ENCODE measurements at regions not wholly inside any gene's neighbourhood (a gene's known extent, or its start where the extent isn't known, plus 50 kb on each side); places are given as distances from the start of the nearest gene placed in this dataset.

DNA sequence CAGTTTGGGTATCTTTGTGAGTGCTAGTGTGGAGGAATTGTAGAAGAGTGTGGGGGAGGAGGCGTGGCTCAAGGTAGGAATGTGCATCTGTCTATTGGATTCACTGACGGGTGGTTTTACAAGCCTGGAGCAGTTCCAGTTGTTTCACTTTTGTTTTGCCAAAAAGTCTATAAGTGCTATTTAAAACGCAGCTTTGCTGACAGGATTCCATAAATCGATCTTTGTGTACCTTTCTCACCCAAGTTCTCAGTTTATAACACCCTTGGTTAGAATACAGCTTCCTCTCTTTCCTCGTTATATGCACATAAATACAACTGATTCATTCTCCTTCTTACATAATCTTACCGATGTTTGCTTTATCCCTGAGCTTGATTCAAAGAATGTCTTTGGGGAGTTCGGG is 123.2 kb upstream of the UBE2E2 start:
- no peak for DNase-seq

DNA sequence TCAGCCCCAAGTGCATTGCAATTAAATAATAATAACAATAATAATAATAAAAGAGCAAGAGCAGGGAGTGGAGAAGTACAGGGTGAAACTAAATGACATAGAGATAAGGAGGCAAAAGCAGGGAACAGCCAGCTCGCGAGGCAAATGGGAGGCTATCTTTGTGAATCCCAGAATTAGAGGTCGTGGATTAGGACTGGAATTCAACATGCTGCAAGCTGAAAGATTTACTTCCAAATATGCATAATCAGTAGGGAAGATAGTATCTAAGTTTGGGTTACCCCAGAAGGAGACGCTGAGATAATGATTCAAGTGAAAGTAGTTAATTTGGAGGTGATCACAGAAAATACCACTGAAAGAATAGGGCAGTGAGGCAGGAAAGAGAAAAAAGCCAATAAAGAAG is 119.4 kb upstream of the UBE2E2 start:
- no peak for DNase-seq

DNA sequence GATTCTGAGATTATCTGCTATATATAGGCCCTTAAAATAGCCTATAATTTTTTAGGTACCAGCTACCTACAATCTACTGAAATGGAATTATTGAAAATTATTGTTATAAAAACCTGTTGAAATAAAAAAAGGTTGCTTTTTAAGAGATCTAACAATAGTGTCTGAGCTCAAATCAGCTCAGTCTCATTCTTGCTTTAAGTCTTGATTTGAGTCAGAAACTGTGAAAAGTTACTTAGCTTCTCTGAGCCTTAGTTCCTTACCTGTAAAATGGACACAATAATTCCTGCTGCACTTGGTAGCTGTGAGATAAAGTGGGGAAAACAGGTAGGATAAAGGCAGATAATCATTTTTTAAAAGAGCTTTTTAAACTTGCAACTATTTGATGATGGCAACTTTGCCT is 118.8 kb upstream of the UBE2E2 start:
- no peak for DNase-seq

DNA sequence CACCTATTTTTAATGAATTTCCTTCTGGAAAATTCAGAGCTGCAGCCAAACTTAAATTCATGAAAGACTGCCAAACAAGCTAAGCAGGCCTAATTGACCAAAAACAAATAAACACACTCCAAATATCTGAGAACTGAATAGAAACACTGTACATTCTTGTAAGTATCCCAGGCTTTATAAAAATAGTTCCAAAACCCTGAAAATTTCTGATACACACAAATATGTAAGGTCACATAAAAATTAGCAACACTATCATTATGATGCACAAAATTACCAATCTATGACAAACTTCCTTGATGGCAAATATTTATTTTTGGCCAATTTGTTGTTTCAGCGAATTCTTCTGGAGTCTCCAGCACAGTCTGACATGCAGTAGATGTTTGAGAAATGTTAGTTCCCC is 117.9 kb upstream of the UBE2E2 start:
- no peak for DNase-seq

DNA sequence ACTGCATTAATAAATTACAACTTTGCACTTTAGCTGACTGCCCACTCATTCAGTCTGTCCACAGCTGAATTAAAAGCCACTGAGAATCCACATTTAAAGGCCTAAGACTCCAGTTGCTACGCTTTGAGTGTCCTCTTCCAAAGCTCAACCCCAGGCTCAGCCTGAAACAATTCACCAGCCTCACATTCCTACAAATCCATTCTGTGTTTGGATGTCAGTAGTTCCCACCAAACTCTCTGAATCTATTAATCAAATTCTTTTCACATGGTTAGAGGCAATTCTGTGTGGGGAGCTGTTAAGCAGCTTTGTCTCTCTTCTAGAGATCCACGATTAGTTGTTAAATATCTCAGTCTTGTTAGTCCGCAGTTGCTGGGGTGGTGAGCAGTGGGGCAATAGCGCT is 116.8 kb upstream of the UBE2E2 start:
- no peak for DNase-seq

DNA sequence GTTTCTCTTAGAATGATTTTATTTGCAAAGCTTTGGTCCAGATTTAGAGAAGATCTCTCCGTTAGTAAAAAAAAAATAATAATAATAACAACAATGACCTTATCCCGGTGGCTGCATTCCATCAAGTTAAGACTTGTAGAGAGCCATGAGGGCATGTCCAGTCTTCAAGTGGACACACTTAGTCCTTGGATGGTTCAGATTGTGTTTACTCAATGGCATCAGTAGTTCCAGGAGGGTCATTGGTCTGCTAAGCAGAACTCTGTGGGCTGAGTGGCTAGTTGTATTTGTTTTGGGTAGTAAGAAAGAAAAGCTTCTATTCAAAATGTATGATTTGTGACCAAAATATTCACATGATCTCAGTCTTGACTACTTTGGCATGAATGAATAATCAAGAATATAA is 116.3 kb upstream of the UBE2E2 start:
- no peak for DNase-seq

DNA sequence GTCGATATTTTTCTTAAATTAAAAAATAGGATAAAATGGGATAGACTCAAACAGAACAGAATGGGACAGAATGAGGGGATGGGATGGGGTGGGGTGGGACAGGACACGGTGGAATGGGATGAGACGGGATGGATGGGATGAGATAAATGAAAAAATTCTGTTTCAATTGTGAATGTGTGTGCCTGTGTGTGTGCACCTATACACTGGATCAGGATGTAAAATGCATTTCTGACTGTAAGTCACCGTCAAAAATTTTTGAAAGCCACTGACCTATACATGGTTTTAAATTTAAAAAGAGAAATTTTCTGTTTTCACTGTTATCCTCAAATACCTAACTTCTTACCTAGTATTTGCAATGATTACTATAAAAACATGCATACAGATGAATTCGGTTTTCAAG is 108.7 kb upstream of the UBE2E2 start:
- DNase-seq = no peak

DNA sequence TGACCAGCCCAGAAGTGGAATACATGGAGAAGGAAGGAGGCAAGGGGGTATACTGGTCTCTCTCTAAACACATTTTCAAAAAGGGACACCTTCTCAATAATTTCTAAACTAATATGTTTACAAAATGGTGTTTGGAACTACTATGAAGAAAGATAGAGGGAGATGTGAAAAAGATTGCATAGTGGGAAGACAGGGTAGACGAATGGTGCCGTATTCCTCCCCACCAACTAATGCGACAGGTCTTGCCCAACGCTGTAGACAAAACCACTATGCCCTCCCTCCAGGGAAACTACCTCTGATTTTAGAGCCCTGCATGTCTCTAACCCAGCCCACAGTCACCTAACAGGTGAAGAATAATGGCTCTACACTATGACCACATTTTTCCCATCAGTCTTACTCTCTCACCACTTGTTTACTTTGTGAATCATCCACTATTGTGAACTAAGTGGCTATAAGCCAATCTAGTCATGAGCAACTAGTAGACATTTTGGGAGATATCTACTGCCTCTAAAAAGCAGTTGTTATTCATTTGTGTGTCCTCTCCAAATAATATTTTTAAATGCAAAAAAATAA is 108.2 kb upstream of the UBE2E2 start:
- DNase-seq = no peak

DNA sequence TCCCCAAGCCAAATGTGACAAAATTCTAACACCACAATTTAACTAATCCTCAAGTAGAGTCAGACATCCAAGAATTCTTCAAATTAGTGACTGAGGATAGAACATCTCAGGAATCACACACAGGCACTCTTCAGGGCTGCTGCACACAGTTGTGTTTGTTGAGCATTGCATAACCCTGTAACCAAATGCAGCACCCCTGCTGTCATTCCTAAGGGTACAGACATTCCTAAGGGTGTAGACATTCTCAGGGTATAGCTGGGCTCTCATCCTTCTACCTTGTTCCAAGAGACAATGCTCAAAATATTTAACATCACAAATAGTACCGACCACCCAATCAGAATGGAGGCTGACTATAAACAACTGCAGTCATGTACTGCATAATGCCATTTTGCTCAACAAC is 107.1 kb upstream of the UBE2E2 start:
- DNase-seq = no peak

DNA sequence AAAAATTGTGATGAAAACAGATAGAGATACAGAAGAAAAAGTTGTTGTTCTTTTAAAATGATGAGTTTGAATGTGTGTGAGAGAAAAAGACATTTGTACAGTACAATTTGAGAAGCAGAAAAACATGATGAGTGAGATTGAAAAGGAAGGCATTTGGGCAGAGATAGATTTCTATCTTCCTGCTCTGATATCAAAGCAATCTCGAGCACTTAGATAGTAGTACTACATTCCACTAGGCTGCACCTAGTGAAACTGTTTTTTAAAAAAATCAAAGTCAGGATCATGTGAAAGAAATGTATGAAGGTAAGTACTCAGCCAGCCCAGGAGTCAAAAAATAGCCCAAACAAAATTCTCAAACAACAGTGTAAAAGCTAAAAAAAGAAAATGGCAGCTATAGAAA is 104.1 kb upstream of the UBE2E2 start:
- no peak for DNase-seq

DNA sequence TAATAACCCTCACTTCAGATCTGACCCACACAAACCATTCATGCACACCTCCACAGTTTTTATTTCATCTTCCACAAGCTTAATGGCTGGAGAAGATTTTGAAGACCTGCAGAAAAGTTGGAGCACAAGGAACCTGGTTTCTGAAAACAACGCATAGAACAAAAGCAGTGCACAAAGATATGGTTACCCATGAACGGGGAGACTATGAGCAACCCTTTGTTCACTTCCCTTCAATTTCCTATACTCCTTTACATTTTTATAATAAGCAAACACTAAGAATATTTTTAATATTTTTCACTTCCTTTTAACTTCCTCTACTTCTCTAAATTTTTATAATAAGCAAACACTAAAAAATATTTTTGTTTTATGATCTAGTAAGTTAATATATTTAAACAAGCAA is 103.5 kb upstream of the UBE2E2 start:
- no peak for DNase-seq

DNA sequence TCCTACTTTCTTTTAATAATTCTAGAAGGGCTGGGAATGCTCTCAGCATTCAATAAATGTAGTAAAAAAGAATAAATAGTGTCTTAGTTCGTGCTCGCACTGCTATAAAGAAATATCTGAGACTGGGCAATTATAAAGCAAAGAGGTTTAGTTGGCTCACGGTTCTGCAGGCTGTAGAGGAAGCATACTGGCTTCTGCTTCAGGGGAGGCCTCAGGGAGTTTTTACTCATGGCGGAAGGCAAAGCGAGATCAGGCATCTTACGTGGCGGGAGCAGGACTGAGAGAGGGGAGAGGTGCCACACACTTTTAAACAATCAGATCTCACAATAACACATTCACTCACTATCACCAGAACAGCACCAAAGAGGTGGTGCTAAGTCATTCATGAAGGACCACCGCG is 103.0 kb upstream of the UBE2E2 start:
- no peak for DNase-seq

DNA sequence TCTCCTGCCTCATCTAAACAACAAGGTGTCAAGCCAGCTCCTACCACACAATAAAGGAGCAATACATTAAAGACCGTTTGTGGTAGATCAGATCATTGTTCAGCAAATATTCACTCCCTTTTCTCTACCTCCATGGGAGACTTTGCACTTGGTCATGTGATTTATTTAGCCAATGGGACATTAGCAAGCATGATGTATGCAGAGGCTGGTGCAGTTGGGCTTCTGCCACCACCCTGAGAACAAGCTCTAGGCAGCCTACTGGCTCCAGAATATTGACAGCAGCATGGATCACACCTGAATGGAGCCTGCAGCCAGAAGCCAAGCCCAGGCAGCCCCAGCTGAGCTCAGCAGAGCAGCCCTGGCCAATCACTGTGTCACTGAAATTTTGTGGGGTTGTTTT is 99.4 kb upstream of the UBE2E2 start:
- DNase-seq = no peak

DNA sequence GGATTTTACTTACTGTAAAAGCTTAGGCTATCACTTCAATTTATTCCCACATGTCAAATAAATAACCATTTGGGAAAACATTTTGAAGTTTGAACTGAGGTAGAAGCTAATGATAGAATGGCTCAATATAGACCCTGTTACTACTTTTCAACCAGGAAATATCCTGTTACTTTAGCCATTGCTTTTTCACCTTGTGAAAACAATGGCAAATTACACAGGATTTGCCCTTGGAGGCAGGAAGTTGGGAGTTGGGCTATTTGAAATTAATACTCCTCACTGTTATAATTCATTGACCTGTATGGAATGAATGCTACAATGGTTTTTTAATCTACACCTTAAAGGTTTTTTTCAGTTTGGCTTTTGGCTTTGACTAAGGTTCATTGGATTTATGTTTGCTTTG is 98.1 kb upstream of the UBE2E2 start:
- no peak for DNase-seq

DNA sequence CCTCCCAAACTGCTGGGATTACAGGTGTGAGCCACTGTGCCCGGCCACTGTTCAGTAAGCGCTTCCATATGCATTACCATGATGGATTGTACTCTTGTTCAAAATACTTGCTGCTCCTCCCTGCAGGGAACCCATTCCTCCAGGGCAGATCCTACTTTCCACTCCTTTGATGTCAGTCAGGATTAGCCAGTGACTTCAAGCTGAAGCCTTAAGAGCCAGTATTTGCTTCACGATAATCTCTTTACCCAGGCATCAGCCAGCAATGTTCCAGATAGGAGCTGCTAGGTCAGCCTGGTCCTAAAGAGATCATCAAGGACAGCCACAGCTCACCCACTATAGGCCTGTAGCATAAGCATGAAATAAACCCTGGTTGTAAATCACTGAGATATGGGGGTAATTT is 96.5 kb upstream of the UBE2E2 start:
- DNase-seq = no peak

DNA sequence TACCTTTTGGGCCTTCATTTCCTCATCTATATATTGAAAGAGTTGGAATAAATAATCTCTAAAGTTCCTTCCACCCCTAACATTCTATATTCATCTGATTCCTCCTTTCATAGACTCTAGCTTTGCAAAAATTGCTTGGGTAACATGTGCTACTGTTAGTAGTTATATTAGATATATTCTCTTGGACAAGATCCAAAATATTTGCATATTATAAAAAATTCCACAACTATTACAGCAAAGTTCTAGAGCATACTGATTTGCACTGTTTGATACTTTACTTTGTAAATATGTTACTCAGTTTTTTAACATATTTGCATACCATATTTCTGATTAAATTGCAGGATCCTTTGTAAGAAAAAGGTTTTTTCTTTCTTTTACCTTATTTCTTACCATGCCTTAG is 95.9 kb upstream of the UBE2E2 start:
- no peak for DNase-seq

DNA sequence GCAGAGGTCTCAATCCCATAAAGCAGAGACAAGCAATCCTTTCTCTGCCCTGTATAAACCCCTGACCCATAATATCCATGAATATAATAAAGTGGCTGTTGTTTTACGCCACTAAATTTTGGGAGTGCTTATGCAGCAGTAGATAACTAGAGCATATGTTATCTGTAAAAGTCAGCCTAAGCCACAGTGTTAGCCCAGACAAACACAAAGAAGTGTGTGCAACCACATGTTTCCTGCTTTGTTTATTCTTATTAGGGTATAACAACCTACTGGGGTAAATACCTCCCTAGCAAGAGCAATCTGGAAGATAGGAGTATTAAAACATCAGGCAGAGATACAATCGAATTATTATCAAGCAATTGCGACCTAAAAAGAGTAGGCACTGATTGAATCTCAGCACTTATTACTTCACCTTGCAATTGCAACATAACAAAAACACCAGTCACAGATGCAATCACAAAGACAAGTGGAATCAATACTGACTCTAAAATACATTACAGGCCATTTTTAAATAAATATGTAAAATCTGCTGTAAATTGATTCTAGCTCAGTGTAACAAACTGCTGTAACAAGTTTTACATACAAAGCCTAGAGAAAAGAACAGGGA is 94.6 kb upstream of the UBE2E2 start:
- no peak for DNase-seq

DNA sequence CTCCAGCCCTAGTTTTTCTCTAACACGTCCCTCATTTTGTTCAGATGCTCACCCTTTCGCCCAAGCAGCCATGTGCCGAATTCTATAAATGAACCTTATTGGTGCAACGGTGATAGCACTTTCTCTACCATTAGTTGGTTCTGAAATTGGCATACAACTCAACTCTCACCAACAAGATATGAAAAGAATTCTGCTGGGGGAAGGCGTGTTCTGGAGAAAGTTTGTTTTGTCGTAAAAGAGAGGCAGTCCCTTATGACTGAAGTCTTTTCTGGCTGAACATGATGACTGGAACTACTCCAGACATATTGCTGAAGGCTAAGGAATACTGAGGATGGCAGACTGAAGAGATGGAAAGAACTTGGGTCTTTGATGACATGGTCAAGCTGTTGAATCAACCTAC is 91.8 kb upstream of the UBE2E2 start:
- no peak for DNase-seq

DNA sequence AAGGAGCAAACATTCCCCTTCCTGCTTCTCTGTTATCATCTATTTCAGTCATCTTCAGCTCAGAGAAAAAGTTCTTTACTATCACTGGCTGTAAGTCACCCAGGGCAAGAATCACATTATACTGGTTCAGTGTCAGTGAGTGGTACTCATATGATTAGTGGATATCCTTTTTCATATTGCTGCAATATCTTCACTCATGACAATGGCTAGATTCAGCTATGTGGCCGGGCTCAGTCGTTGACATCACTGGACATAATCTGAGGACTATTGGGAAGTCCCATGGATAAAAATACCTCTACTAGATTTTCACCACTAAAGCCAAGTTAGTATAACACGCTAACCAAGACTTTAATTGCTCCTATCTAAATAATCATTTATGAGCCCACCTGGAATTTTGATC is 91.3 kb upstream of the UBE2E2 start:
- DNase-seq = no peak

DNA sequence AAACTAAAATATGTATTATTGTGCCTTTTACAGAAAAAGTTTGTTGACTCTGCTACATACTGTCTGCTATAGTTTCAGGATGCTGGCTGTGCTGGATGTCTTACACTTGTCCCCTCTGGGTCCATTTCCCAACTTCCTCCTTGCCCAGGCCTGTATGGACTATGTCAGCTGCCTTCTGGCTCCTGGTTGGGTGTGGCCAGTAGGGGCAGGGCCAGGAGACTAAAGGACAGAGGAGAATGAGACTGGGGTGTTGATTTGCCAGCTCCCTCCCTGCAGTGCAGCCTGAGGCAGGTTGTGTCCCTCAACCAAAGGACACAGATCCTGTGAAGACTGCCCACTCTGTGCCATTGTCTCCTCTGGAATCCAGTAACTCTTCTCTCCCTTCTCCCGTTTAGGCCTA is 90.6 kb upstream of the UBE2E2 start:
- no peak for DNase-seq

DNA sequence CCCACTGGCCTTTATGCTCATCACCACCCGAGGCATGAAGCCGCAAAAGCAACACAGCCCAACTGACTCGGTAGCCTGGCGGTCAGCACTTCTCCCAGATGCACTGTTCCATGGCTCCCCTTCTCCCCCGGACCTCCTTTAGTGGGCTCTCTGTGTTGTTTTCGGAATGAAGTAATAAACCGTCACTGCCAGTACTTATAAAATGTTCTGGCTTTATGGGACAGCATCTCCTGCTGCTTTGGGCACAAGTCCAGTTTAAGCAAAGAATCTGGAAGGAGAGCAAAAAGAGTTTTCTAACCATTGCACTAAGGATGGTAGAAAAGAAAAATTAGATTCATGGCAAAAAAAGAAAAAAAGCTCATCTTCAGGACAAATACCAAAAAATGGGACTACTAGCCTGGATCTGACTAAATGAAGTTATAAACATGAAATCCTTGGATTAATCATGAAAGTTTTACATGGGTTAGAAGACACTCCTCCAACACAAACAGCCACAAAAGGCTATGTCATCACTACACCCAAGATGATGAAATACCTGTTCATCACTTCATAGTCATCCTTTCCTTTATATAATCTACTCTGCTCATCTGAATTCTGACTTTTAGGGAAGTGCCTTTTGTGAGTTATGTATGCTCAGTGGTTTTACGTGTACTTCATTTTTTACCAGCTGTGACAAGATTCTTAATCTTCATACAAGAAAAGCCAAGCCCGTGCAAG is 89.5 kb upstream of the UBE2E2 start:
- peak; percentile 1 for DNase-seq

DNA sequence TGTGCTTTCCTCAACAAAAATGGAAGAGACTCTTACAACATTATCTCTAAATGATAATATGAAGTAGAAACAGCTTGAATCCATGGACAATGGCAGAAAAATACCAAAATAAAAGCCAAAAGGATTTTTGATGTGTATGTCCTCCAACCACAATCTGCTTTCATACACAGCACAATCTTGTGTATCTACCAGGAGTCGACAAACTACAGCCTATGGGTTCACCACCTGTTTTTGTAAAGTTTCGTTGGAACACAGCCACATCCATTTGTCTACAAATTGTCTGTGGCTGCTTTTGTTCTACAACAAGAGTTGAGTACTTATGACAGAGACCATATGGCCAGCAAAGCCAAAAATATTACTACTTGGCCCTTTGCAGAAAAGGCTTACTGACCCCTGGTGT is 88.7 kb upstream of the UBE2E2 start:
- DNase-seq = no peak

DNA sequence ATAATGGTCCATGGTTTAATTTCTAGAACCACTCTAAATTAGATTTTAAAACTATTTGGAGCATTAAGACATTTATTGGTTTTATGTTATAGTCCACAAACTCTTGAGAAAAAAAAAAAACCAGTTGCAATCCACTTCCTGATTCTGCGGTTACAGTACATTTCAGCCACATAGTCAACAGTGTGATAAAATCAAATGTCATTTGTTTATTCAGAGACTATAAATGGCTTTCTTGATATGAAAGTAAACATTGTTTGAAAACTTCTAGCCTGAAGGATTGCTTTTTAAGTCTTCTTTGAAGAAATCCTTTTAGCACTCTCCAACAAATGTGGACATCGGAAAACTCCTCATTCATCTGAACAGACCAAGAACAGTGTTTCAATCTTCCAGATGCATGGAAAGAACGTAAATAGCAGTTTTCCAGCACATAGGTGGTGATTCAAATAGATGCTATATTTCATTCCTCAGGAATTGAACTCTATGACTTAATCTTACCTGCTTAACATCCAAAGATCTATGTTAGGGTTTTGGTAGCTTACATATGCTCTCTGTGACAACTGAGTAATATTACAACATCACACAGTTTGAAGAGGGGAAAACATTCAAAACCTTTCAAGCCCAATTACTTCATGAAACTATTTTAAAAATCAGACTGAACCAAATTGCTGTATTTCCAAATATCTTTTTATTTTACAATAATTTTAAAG is 87.8 kb upstream of the UBE2E2 start:
- DNase-seq = no peak

Data from CD4-positive, alpha-beta T cell treated with Interleukin-12 subunit alpha and Interleukin-12 subunit beta, for 1 hour (primary cell).